H1 (cell line): ENCODE measurements at regions not wholly inside any gene's neighbourhood (a gene's known extent, or its start where the extent isn't known, plus 50 kb on each side); places are given as distances from the start of the nearest gene placed in this dataset.
A peak's percentile ranks its signal among the peaks of the same experiment; 100 is the strongest.

Experiments used
- CTCF ChIA-PET: fragments of 300-600 bp; sonication (Branson Sonifier 250); formaldehyde crosslinking; loops from one replicate; lab custom pipeline; 2021; ENCODE audit not compliant: partially characterized antibody; lab: Charles Lee
- POLR2A ChIA-PET: fragments of 300-600 bp; sonication (Branson Sonifier 250); formaldehyde crosslinking; loops from one replicate; lab custom pipeline; 2021; ENCODE audit warnings: inconsistent platforms; ENCODE audit not compliant: partially characterized antibody; lab: Charles Lee
- DNase-seq, 2 experiments: peaks; one replicate each; pipeline versions ENCODE4 v3.0.0 to v3.0.0-alpha.2; 2010 to 2022; ENCODE audit warnings: low spot score in 2 of 2, low read depth in 1 of 2, mixed read lengths in 1 of 2
- FAIRE-seq: peaks from 2 replicates; lab custom pipeline; 2011; peaks lifted over from hg19 to GRCh38; lab: Jason Lieb, UNC
- H2AFZ ChIP-seq: 2 replicates; pipeline ENCODE4 v1.8.1; 2012; ENCODE audit warnings: low read length, inconsistent platforms
- H2AK5ac ChIP-seq: 2 replicates; pipeline ENCODE4 v1.6.1; 2013; ENCODE audit warnings: low read depth, low read length
- H2BK120ac ChIP-seq: replicated peaks from 2 replicates; pipeline ENCODE3; 2013; ENCODE audit warnings: low read depth, low read length, inconsistent platforms
- H2BK12ac ChIP-seq: 2 replicates; pipeline ENCODE4 v1.6.1; 2013; ENCODE audit warnings: low read depth, low read length
- H2BK15ac ChIP-seq: 2 replicates; pipeline ENCODE4 v1.6.1; 2013; ENCODE audit warnings: low read length
- H2BK20ac ChIP-seq: 2 replicates; pipeline ENCODE4 v1.6.1; 2013; ENCODE audit warnings: low read length
- H2BK5ac ChIP-seq: 2 replicates; pipeline ENCODE4 v1.6.1; 2013; ENCODE audit warnings: low read depth, low read length
- H3K14ac ChIP-seq: 2 replicates; pipeline ENCODE4 v1.6.1; 2013; ENCODE audit warnings: inconsistent platforms; ENCODE audit not compliant: insufficient read length
- H3K18ac ChIP-seq: 2 replicates; pipeline ENCODE4 v1.6.1; 2013; ENCODE audit warnings: low read length; ENCODE audit errors: extremely low read depth
- H3K23ac ChIP-seq: 2 replicates; pipeline ENCODE4 v1.6.1; 2013; ENCODE audit warnings: inconsistent platforms; ENCODE audit not compliant: insufficient read length
- H3K23me2 ChIP-seq: 2 replicates; pipeline ENCODE4 v1.6.1; 2013; ENCODE audit warnings: low read depth, low read length
- H3K27ac ChIP-seq: 2 replicates; pipeline ENCODE4 v1.6.1; 2011; ENCODE audit warnings: low read depth, low read length, inconsistent platforms
- H3K27me3 ChIP-seq, 4 experiments: replicated peaks in 1 of 4; 1 replicate in 1 of 4; 2 replicates in 3 of 4; pipeline versions ENCODE4 v1.6.1 to v1.8.1; 2011 to 2013; ENCODE audit warnings: low read length in 3 of 4, mild to moderate bottlenecking in 3 of 4, inconsistent platforms in 2 of 4, mixed read lengths in 2 of 4, moderate library complexity in 1 of 4; ENCODE audit not compliant: control insufficient read depth in 3 of 4, insufficient read depth in 3 of 4; ENCODE audit errors: extremely low read depth in 1 of 4
- H3K36me3 ChIP-seq, 4 experiments: 2 replicates each; pipeline versions ENCODE4 v1.6.1 to v1.8.1; 2011 to 2013; ENCODE audit warnings: mild to moderate bottlenecking in 4 of 4, low read length in 3 of 4, moderate library complexity in 2 of 4, control low read depth in 1 of 4, inconsistent platforms in 1 of 4; ENCODE audit not compliant: insufficient read depth in 4 of 4, control insufficient read depth in 2 of 4
- H3K4ac ChIP-seq: replicated peaks from 2 replicates; pipeline ENCODE3; 2013; ENCODE audit warnings: low read length, low read depth, mixed read lengths, inconsistent platforms; ENCODE audit not compliant: insufficient read length
- H3K4me1 ChIP-seq, 4 experiments: replicated peaks in 1 of 4; 1 replicate in 1 of 4; 2 replicates in 3 of 4; pipeline versions ENCODE4 v1.6.1 to v1.8.1; 2011 to 2013; ENCODE audit warnings: low read length in 3 of 4, inconsistent platforms in 2 of 4, mixed read lengths in 1 of 4; ENCODE audit not compliant: insufficient read depth in 4 of 4, control insufficient read depth in 3 of 4
- H3K4me2 ChIP-seq, 2 experiments: 2 replicates each; pipeline versions ENCODE4 v1.6.1 to v1.8.1; 2011 to 2013; ENCODE audit warnings: low read depth in 2 of 2, low read length in 2 of 2, control low read depth in 1 of 2, inconsistent platforms in 1 of 2, mild to moderate bottlenecking in 1 of 2; ENCODE audit not compliant: insufficient read depth in 1 of 2
- H3K4me3 ChIP-seq, 4 experiments: fragments of 200-600, 300-600 bp in 1 of 4; sonication (generic), shearing (Covaris generic), sonication (Bioruptor Twin) in 1 of 4; 2 replicates each; pipeline versions ENCODE4 v1.5.1 to v1.8.1; 2011 to 2016; ENCODE audit warnings: low read length in 4 of 4, low read depth in 3 of 4, control low read depth in 2 of 4, inconsistent platforms in 2 of 4, mild to moderate bottlenecking in 2 of 4, mixed read lengths in 1 of 4, moderate library complexity in 1 of 4; ENCODE audit not compliant: insufficient read depth in 2 of 4; ENCODE audit errors: extremely low read depth in 1 of 4
- H3K56ac ChIP-seq: replicated peaks from 2 replicates; pipeline ENCODE3; 2013; ENCODE audit warnings: low read depth, mild to moderate bottlenecking, mixed read lengths, low read length, inconsistent platforms; ENCODE audit not compliant: insufficient read length
- H3K79me1 ChIP-seq: 2 replicates; pipeline ENCODE4 v1.6.1; 2013; ENCODE audit warnings: low read depth, low read length, control low read depth
- H3K79me2 ChIP-seq, 2 experiments: 2 replicates each; pipeline versions ENCODE4 v1.6.1 to v1.8.1; 2012 to 2013; ENCODE audit warnings: low read length in 2 of 2, mild to moderate bottlenecking in 2 of 2, inconsistent platforms in 1 of 2; ENCODE audit not compliant: insufficient read depth in 2 of 2, control insufficient read depth in 1 of 2
- H3K9ac ChIP-seq, 4 experiments: replicated peaks in 1 of 4; 1 replicate in 1 of 4; 2 replicates in 3 of 4; pipeline versions ENCODE4 v1.6.1 to v1.8.1; 2011 to 2013; ENCODE audit warnings: low read depth in 3 of 4, low read length in 3 of 4, control low read depth in 2 of 4, mild to moderate bottlenecking in 2 of 4, moderate library complexity in 2 of 4, inconsistent platforms in 1 of 4; ENCODE audit errors: extremely low read depth in 1 of 4
- H3K9me3 ChIP-seq, 2 experiments: 2 replicates each; pipeline versions ENCODE4 v1.6.1 to v1.8.1; 2012 to 2013; ENCODE audit warnings: mild to moderate bottlenecking in 2 of 2, moderate library complexity in 2 of 2, control low read depth in 1 of 2, inconsistent platforms in 1 of 2, low read depth in 1 of 2, low read length in 1 of 2, mixed read lengths in 1 of 2; ENCODE audit not compliant: insufficient read depth in 2 of 2
- H4K20me1 ChIP-seq, 2 experiments: replicated peaks in 1 of 2; 2 replicates each; pipeline versions ENCODE3 to v1.8.1; 2011 to 2013; ENCODE audit warnings: inconsistent platforms in 2 of 2, low read length in 2 of 2, mild to moderate bottlenecking in 1 of 2; ENCODE audit not compliant: insufficient read depth in 2 of 2, control insufficient read depth in 1 of 2
- H4K5ac ChIP-seq: 2 replicates; pipeline ENCODE4 v1.6.1; 2013; ENCODE audit warnings: low read length, low read depth, mixed read lengths, inconsistent platforms; ENCODE audit not compliant: insufficient read length
- H4K8ac ChIP-seq: 2 replicates; pipeline ENCODE4 v1.8.0; 2013; ENCODE audit warnings: mild to moderate bottlenecking, moderate library complexity, low read length, inconsistent platforms; ENCODE audit not compliant: insufficient read depth; ENCODE audit errors: extremely low read depth
- H4K91ac ChIP-seq: replicated peaks from 2 replicates; pipeline ENCODE3; 2013; ENCODE audit warnings: low read length, mixed read lengths, inconsistent platforms; ENCODE audit not compliant: insufficient read length
- ASH2L ChIP-seq: fragments of 200-600, 300-600 bp; sonication (generic); IDR thresholded peaks from one replicate; pipeline ENCODE4 v1.7.1; 2017; ENCODE audit warnings: low read length
- CEBPB ChIP-seq: IDR thresholded peaks from 2 replicates; pipeline ENCODE4 v1.6.1; 2012; ENCODE audit warnings: low read depth, low read length
- EGR1 ChIP-seq: IDR thresholded peaks from 2 replicates; pipeline ENCODE4 v1.6.1; 2011; ENCODE audit warnings: low read depth, low read length, borderline replicate concordance
- GTF2F1 ChIP-seq: IDR thresholded peaks from 2 replicates; pipeline ENCODE4 v1.6.1; 2012; ENCODE audit warnings: low read depth, low read length, improper control_type of control experiment, borderline replicate concordance
- JUN ChIP-seq: IDR thresholded peaks from 2 replicates; pipeline ENCODE4 v1.6.1; 2011; ENCODE audit warnings: low read depth, mild to moderate bottlenecking, improper control_type of control experiment, low read length
- JUND ChIP-seq: IDR thresholded peaks from 2 replicates; pipeline ENCODE4 v1.6.1; 2011; ENCODE audit warnings: mild to moderate bottlenecking, improper control_type of control experiment, low read length
- MAFK ChIP-seq: IDR thresholded peaks from 2 replicates; pipeline ENCODE4 v1.6.1; 2012; ENCODE audit warnings: low read depth, mild to moderate bottlenecking, improper control_type of control experiment, low read length
- POLR2AphosphoS5 ChIP-seq: IDR thresholded peaks from 2 replicates; pipeline ENCODE4 v1.6.1; 2011; ENCODE audit warnings: low read depth, low read length
- RNF2 ChIP-seq: fragments of 200-900, 300-1000 bp; sonication (generic); IDR thresholded peaks from 2 replicates; pipeline ENCODE4 v1.7.1; 2016; ENCODE audit warnings: borderline replicate concordance, low read depth, mild to moderate bottlenecking, antibody characterized with exemption, low read length; ENCODE audit not compliant: poor library complexity, severe bottlenecking; ENCODE audit errors: missing control alignments
- RXRA ChIP-seq: IDR thresholded peaks from 2 replicates; pipeline ENCODE4 v1.6.1; 2011; ENCODE audit warnings: low read depth, mild to moderate bottlenecking, low read length, moderate library complexity; ENCODE audit not compliant: insufficient read depth
- SIRT6 ChIP-seq: IDR thresholded peaks from one replicate; pipeline ENCODE4 v1.7.1; 2012; ENCODE audit warnings: low read length, inconsistent platforms
- SP1 ChIP-seq: IDR thresholded peaks from 2 replicates; pipeline ENCODE4 v1.6.1; 2011; ENCODE audit warnings: low read depth, low read length
- SUZ12 ChIP-seq: fragments of 200-600 bp; sonication (generic); IDR thresholded peaks from 2 replicates; pipeline ENCODE4 v1.6.1; 2012; ENCODE audit warnings: mild to moderate bottlenecking, inconsistent platforms, low read length, moderate library complexity, mixed read lengths
- whole genome bisulfite sequencing, 2 experiments: shearing (Covaris generic) in 1 of 2; methylation state at CpG; one replicate each; pipeline versions ENCODE4 v1.1.6 to v1.1.7; 2013 to 2015; ENCODE audit warnings: low lambda C conversion rate in 2 of 2, mixed read lengths in 2 of 2, inconsistent platforms in 1 of 2, low coverage in 1 of 2, missing lambda C conversion rate in 1 of 2; ENCODE audit not compliant: insufficient replicate concordance in 2 of 2, insufficient coverage in 1 of 2, insufficient read length in 1 of 2; ENCODE audit errors: extremely low coverage in 1 of 2, missing lambda C conversion rate in 1 of 2; 5-methylcytosine and 5-hydroxymethylcytosine counted together
- TF ChIP-seq, protein P1 (sequence below): IDR thresholded peaks from 2 replicates; pipeline ENCODE4 v1.6.1; 2012; ENCODE audit warnings: inconsistent platforms

GRCh38 chr20:22916021-22916842 is 118.9 kb upstream of the SSTR4 start:
- ChIA-PET POLR2A (no interaction called here), CTCF (interaction anchor here (1.2 kb wide), 1 partner anchor 224 kb away, joined by 4 read pairs; no protein-coding TSS in a partner anchor)
- H4K91ac ChIP-seq: no peak overlapping the region
- no peak overlapping the region for H4K5ac ChIP-seq
- H4K8ac ChIP-seq: no peak overlapping the region
- no peak overlapping the region for H3K4ac ChIP-seq
- H2AK5ac ChIP-seq: no peak overlapping the region
- no peaks in the 10 kb centered on the region for H3K79me1 ChIP-seq
- FAIRE-seq: no peak
- no peak overlapping the region for H2BK5ac ChIP-seq
- no peak overlapping the region for H3K56ac ChIP-seq
- H3K4me1 ChIP-seq: no peaks in the 10 kb centered on the region
- H3K4me3 ChIP-seq: no peak overlapping the region
- no peaks in the 10 kb centered on the region for H3K27me3 ChIP-seq
- H4K20me1 ChIP-seq: no peaks in the 10 kb centered on the region
- H3K36me3 ChIP-seq: no peaks in the 10 kb centered on the region
- H2BK20ac ChIP-seq: no peak overlapping the region
- H3K27ac ChIP-seq: no peak overlapping the region
- H3K4me2 ChIP-seq: no peak overlapping the region
- H2BK15ac ChIP-seq: no peak overlapping the region
- DNase-seq: no peak
- peak overlapping the region; percentile 77 for H3K14ac ChIP-seq
- H3K9me3 ChIP-seq: no peaks in the 10 kb centered on the region
- no peak overlapping the region for H3K23ac ChIP-seq
- no peaks in the 10 kb centered on the region; the same call in 1 of the 2 replicates for H3K23me2 ChIP-seq
- 95% methylated on average over 12 of the region's 12 CpGs; no CpG with 5 or more reads in 1 of the 2 experiments for WGBS, 2 experiments
- no peak overlapping the region; a peak in 1 of 7 replicates for H3K9ac ChIP-seq
- no peak overlapping the region for H2BK12ac ChIP-seq
- no peak overlapping the region for H2AFZ ChIP-seq
- H3K18ac ChIP-seq: no peak overlapping the region
- no peaks in the 10 kb centered on the region for H3K79me2 ChIP-seq
- no peak overlapping the region for H2BK120ac ChIP-seq
- TF ChIP-seq SP1: no peak
- TF ChIP-seq EGR1: no peak
- no peak for TF ChIP-seq GTF2F1
- no peak for TF ChIP-seq CEBPB
- TF ChIP-seq SUZ12: no peak
- no peak for TF ChIP-seq JUN
- TF ChIP-seq MAFK: no peak
- no peak for TF ChIP-seq JUND
- no peak for TF ChIP-seq RXRA
- TF ChIP-seq RNF2: no peak
- no peak for TF ChIP-seq POLR2AphosphoS5
- no peak for TF ChIP-seq SIRT6
- TF ChIP-seq, protein P1, sequence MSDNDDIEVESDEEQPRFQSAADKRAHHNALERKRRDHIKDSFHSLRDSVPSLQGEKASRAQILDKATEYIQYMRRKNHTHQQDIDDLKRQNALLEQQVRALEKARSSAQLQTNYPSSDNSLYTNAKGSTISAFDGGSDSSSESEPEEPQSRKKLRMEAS: no peak
- no peak for TF ChIP-seq ASH2L
